ENCODE measurements at regions not wholly inside any gene's neighbourhood (a gene's known extent, or its start where the extent isn't known, plus 50 kb on each side); places are given as distances from the start of the nearest gene placed in this dataset.
"Not testable (repeated sequence)": the region's sequence is repeated elsewhere in the genome, so short reads cannot be mapped to it uniquely, and the experiment has no call there.

DNA sequence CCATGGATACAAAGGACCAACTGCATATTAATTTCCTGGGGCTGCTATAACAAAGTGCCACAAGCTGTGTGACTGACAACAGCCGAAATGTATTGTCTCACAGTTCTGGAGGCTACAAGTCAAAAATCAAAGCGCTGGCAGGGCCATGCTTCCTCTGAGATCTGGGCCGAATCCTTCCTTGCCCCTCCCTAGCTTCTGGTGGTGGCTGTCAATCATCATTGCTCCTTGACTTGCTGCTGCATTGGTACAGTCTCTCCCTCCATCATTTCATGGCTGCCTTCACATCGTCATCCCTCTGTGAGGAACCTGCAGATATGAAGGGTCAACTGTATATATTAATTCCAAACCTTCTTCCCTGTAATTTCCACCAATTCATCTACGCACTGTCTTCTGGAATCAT lies 118.3 kb downstream of the EXOC5 start:
- DNase-seq (ENCODE audit: low read depth in 4 of 4, low spot score in 3 of 4), result no peak

DNA sequence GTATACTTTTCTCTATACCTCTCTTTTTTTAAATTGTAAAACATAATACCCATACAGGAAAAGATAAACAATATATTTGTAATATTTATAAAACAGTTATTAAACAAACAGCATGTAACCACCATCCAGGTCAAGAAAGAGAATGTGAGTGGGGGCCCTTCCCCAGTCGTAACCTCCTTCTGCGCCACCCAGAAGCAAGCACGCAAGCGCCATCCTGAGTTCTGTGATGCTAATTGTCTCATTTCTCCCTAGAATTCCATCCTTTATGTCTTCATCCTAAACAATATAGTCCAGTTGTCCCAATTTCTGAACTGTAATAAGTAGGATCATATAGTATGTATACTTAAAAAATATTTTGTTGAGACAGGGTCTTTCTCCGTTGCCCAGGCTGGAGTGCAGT lies 129.5 kb downstream of the EXOC5 start:
- no peak for DNase-seq (ENCODE audit: low read depth in 4 of 4, low spot score in 3 of 4)

DNA sequence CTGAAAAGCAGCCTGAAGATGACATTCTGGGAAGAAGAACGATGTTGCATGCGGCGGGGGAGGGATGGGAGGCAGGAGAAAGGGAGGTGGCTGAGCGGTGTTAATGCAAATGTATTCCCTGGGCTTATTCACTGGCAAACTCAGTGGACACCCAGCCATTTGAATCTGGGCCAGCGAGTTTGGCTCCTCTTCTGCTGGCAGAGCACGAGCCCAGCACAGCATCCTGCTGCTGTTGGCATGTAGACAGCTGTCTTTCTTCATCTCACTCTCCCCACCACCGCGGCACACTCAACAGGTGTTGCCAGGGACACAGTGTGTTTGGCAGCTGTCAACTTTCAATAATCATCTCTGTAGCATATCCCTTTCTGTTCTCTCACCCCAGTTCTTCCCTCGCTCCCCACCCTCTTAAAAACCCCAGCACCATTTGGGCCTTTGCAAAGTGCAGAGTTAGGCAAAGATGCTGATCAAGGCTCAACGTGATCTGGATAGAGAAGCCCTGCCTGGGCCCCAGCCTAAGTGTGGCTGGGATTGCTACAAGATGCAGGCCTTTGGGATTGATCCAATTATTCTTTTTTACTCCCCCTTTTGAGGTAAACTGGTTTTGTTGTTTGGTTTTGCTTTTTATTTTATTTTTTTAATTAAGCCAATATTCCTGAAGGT lies 131.9 kb downstream of the EXOC5 start:
- no peak for DNase-seq (ENCODE audit: low read depth in 4 of 4, low spot score in 3 of 4)

DNA sequence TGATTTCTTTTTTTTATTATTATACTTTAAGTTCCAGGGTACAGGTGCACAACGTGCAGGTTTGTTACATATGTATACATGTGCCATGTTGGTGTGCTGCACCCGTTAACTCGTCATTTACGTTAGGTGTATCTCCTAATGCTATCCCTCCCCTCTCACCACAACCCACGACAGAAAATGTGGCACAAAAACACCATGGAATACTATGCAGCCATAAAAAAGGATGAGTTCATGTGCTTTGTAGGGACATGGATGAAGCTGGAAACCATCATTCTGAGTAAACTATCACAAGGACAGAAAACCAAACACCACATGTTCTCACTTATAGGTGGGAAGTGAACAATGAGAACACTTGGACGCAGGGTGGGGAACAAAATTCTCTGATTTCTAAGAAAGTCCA lies 140.9 kb downstream of the EXOC5 start:
- not testable (repeated sequence) for DNase-seq (ENCODE audit: low read depth in 4 of 4, low spot score in 3 of 4)

DNA sequence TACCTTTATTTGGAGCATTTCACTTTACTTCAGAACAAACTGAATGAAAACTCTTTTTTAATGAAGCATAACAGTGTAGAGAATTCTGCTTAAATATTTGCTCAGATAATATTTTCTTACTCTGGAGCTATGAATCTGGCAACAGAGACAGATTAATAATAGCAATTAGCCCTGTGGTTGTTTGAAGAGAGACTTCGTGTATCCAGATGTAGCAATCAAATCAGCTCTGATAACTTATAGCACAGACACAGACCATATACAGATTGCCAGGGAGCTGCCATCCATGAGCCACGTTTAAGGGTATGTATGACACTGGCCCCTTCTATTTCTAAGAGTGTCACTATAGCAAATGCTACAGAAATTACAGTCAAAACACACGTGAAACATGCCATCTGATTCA lies 146.6 kb downstream of the EXOC5 start:
- no peak for DNase-seq (ENCODE audit: low read depth in 4 of 4, low spot score in 3 of 4)

DNA sequence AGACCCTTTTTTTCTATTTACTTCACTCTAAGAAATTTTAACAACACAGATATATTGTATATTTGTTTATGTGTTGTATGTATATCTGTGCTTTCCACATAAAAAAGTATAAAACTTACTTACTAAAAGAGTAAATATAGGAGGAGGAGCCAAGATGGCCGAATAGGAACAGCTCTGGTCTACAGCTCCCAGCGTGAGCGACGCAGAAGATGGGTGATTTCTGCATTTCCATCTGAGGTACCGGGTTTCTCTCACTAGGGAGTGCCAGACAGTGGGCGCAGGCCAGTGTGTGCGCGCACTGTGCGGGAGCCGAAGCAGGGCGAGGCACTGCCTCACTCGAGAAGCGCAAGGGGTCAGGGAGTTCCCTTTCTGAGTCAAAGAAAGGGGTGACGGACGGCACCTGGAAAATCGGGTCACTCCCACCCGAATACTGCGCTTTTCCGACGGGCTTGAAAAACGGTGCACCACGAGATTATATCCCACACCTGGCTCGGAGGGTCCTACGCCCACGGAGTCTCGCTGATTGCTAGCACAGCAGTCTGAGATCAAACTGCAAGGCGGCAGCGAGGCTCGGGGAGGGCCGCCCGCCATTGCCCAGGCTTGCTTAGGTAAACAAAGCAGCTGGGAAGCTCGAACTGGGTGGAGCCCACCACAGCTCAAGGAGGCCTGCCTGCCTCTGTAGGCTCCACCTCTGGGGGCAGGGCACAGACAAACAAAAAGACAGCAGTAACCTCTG lies 156.5 kb downstream of the EXOC5 start:
- DNase-seq (ENCODE audit: low read depth in 4 of 4, low spot score in 3 of 4), result not testable (repeated sequence)

DNA sequence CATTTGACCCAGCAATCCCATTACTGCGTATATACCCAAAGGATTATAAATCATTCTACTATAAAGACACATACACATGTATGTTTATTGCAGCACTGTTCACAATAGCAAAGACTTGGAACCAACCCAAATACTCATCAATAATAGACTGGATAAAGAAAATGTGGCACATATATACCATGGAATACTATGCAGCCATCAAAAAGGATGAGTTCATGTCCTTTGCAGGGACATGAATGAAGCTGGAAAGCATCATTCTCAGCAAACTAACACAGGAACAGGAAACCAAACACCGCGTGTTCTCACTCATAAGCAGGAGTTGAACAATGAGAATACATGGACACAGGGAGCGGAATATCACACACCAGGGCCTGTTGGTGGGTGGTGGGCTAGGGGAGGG lies 158.3 kb downstream of the EXOC5 start:
- DNase-seq (ENCODE audit: low read depth in 4 of 4, low spot score in 3 of 4), result not testable (repeated sequence)

DNA sequence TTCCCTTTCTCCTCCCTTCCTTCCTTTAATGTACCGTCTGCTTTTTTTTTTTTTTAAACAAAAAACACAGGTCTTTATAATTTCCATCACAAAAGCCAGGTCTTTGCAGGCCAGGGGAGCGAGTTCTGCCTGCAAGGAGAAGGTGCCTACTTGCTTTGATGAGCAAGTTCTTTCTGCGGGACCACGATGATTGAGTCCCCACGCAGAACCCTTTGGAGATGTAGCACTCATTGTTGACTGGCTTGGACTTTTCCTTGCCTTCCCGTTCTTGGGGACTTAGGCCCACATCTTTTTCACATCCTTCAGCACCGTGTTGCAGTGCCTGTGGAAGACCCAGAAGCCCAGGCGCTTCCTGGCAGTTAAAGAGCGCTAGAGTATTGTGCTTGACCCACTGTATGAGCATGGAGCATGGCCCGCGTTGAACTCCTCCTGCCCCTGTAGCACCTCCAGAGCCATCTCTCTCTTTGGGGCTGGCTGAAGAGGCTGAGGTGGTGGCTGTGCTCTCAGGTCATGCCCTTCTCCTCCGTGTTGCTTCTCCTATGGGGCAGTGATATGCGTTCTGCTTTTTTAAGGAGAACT lies 177.6 kb downstream of the EXOC5 start:
- DNase-seq (ENCODE audit: low read depth in 4 of 4, low spot score in 3 of 4), result no peak

DNA sequence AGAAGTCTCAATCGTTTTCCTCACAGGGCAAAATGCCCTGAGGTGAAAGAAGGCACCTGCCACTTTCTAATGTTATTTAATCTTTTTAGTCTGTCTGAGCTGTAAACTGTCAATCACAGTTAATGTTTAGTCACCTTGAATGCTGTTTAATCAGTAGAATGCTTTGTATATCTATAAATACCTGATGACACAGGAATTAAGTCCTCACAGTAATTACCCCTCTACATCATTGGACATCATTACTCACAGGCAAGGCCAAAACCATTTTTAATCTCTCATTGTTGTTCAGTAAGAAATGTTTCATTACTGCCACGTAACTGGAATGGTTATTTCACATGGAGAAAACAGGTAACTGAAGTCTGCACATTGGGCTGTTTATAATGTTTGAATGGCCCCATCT lies 178.8 kb downstream of the EXOC5 start:
- no peak for DNase-seq (ENCODE audit: low read depth in 4 of 4, low spot score in 3 of 4)

DNA sequence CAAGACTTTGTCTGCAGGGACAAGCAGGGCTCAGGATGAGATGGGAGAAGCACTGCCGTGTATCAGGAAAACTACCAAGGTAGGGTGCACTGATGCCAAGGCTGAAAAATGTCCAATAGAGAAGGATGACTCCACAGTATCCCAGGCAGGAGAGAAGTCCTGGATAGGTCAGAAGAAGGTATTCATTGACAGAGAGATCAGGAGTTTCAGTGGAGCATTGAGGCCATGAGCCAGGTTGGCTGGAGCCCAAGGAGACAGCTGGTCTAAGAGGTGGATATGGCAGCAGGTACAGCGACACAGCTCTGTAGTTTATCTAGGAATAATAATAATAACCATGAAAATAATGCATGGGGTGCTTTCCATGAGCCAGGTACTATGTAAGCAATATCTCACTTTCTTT lies 180.9 kb downstream of the EXOC5 start:
- DNase-seq (ENCODE audit: low read depth in 4 of 4, low spot score in 3 of 4), result no peak

DNA sequence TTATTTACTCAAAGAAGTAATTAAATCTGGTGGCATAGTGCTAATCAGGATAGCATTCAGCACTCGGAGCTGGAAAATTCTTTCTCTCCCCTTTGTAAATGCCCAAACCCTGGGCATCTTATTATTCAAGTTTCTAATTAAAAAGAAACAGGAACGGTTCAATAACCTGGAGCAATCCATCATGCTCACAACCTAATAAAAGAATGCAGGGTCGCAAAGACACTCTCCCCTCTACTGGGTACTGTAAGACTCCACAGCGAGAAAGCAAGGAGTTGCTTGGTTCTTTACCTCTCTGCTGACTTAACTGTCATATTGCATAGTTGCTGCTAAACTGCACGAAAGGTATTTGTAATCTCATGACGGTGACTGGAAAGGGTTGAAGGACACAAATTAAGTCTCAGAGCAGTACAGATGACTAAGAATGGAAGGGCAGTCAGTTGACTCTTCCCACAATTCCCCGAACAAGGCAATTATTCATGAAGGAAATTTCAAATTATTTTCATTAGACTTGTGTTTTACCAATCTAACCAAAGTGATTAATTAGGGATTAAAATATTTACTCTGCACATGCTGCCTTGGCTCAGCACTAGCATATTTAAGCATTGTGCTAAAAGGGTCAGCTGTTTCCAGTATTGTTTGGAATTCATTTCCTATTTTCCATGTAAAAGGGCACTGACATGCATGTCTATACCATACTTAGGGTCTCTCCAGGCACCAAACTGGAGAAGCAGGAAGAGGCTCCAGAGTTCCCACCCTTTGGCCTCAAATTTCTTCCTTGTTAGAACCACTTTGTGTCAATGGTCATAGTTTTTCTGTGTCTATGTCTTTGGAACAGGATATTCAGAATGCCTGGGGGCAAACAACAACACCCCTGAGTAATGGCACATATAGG lies 182.2 kb downstream of the EXOC5 start:
- DNase-seq (ENCODE audit: low read depth in 4 of 4, low spot score in 3 of 4), result no peak

DNA sequence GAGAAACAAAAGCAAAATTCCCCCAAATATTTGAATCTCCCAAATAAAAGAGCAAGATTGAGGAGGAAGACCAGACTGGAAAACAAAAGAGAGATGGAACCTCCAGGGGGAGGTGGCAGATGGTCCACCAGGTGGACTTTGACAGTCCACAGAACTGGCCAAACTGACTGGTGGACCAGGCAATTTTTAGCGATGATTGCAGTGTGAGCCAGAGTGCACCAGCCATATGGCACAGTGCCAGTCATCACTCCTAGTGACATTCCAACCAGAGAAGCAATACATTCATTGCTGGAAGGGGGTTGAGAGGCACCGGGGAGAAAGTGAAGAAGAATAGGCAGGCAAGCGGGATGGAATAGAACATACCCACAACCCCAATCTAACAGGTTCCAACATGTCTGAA lies 182.9 kb downstream of the EXOC5 start:
- DNase-seq (ENCODE audit: low read depth in 4 of 4, low spot score in 3 of 4), result no peak

DNA sequence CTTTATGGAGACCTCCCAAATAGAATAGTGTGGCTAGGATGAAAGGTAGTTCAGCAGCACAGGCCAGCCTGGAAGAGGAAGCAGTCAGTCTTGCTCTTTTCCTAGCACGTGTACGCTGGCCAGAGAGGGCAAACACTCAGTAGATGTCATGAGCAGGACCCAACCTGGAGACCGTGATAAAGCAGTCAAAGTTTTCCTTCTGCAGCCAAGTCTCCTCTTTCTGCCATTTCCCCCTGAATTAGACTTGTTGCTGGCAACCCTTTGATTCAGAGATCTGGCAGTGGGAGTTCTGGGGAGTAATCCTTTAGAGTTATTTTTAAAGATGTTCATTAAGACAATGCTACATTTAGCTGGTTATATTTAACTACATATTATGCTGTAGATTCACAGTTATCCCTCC lies 183.7 kb downstream of the EXOC5 start:
- no peak for DNase-seq (ENCODE audit: low read depth in 4 of 4, low spot score in 3 of 4)

DNA sequence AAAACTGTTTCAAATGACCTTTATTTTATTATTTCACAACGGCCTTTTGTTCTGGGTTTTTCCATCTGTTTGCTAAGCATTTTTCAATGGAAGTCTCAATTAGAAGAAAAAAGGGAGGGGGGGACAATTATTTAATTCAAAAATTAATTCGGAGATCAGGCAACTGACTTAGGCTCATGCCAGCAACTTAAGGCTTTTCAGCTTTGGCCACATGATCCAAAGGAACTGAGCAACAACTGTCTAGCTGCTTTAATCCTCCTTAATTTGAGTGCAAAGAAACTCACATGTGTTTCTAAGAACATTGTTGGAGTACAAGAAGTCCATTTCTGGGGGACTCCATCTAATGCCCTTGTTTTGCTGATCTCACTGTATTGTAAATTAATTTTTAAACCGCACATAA lies 188.0 kb downstream of the EXOC5 start:
- DNase-seq (ENCODE audit: low read depth in 4 of 4, low spot score in 3 of 4), result no peak

DNA sequence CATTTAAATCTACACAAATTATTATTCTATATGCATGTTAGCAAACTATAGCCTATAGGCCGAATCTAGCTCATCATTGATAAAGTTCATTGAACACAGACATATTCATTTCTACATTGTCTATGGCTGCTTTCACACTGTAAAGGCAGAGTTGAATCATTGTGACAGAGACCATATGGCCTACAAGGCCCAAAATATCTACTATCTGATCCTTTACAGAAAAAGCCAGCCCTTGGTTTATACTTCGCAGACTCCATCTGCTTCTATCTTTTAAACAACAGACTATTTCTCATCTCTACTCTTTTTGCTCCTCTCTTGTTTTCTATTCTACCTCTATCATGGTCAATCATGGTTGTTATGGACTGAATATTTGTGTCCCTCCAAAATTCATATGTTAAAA lies 190.7 kb downstream of the EXOC5 start:
- no peak for DNase-seq (ENCODE audit: low read depth in 4 of 4, low spot score in 3 of 4)

DNA sequence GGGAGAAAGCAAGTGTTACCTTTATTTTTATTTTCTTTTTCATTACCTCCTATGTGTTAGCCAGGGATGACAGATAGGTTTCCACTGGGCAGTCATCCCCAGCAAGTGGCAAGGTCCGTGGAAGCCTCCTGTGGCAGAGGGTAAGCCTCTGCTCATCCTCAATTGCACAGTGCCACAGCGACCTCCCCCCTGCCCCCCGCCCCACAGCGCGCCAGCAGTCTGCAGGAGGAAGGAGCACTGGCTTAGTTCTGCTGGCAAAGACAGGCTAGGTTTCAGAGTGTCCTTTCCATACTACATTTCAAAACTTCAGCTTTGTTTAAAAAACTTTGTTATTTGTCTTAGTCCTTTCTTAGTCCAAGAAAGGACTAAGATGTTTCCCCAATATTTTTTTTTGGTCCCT lies 194.7 kb downstream of the EXOC5 start:
- no peak for DNase-seq (ENCODE audit: low read depth in 4 of 4, low spot score in 3 of 4)

DNA sequence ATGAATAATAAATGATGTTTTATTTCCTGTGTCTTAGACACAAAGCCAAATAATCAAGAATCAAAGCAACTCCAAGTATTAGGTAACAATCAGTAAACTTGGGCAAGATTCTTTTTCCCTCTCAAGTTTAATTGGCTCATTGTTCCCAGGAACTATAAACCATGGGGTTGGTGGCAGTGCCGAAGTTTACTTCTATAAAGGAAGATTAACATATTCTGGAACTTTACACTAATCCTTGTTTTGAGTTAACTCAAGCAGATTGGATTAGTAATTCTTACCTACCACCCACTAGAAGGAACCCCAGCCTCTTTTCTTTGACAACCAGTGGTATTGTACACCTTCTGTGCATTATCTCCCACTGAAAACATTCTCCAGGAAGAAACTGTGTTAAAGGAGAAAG lies 197.1 kb downstream of the EXOC5 start:
- no peak for DNase-seq (ENCODE audit: low read depth in 4 of 4, low spot score in 3 of 4)

DNA sequence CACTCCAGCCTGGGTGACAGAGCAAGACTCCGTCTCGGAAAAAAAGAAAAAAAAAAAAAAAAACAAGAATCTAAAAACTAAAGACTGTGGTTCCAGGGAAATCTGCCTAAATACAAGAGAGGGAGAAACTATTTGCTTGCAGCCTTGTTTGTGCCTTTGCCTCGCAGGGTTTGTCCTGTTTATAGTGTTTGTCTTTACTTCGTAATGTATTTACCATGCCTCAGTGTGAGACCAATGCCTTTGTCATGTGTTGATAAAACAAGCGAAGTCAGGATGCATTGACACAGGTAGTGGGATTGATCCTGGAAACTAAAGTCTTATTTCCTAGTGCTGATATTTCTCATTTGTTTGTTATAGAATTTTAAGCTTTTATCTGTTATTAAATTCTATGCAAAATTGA lies 199.0 kb downstream of the EXOC5 start:
- DNase-seq (ENCODE audit: low read depth in 4 of 4, low spot score in 3 of 4), result no peak

DNA sequence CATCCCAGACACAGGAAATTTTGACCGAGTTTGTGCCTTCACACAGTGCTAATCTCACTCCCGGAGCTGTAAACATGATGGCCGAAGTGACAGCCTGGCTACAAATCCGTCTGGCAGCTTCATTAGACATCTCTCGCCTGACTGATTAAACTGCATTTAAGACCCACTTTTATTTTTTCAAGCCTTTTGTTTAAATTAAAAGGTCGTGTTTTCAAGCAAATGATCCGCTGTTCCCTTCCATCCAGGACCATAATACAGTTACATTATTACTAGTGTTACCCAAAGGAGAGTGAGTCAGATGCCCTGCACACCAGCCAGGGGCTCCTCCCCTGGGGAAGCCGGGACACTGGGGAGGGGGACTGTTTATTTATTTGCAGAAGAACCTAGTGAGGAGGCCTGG lies 200.2 kb downstream of the EXOC5 start:
- no peak for DNase-seq (ENCODE audit: low read depth in 4 of 4, low spot score in 3 of 4)

DNA sequence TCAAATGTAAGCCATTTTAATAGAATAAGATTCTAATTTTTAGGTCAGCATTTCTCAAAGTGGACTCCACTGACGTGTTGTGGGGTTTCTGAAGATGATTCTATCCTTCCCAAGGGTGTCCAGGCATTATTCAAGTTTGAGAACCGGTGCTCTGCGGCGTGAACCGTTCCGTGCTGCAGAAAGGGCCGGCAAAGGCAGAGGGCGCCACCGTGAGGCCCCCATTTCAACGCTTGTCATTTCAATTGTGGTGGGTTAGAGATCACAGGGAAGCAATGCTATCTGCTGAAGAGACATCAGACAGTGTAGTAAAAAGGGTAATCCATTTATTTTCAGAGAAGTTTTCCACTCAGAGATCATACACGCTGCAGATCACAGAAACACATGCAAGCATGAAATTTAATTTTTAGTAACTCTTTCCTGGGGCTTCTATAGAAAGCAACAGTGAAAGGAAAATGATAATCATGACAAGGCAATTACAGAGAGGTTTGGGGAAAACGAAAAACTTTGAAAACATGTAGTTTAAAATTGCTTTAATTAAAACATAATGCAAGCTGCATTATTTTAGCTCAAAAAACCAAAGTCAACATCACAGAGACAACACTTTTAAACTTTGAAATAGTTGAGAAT lies 201.7 kb downstream of the EXOC5 start:
- DNase-seq (ENCODE audit: low read depth in 4 of 4, low spot score in 3 of 4), result no peak

DNA sequence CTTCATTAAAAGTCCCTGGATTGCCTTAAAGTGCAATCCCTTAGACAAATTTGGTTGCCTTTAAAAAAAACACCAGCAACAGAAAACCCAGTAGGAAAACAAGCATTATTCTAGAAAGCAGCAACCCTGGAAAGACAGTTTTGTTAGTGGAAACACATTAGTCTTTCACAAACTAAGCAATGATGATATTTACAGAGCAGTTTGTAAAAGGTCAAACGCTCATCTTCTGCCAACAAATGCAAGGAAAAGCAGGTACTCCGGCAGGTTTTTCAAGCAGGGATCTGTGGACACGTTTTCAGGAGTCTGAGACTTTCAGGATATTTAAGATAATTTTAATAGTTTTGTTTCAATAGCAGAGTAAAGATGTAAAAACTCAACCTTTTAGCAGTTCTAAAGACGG lies 202.2 kb downstream of the EXOC5 start:
- no peak for DNase-seq (ENCODE audit: low read depth in 4 of 4, low spot score in 3 of 4)
